Neuronal stem cell (in vitro differentiated cells): ENCODE measurements at regions not wholly inside any gene's neighbourhood (a gene's known extent, or its start where the extent isn't known, plus 50 kb on each side); places are given as distances from the start of the nearest gene placed in this dataset.
A peak's percentile ranks its signal among the peaks of the same experiment; 100 is the strongest.

Source experiments
- DNase-seq: peaks from one replicate; pipeline ENCODE4 v3.0.0-alpha.2; 2013; ENCODE audit warnings: low spot score
- H2AFZ ChIP-seq: one replicate; pipeline ENCODE4 v1.6.1; 2013; ENCODE audit warnings: mild to moderate bottlenecking, low read length, inconsistent platforms
- H2AK5ac ChIP-seq: 2 replicates; pipeline ENCODE4 v1.6.1; 2013; ENCODE audit warnings: low read depth, mild to moderate bottlenecking, inconsistent platforms, low read length, moderate library complexity, mixed read lengths
- H2BK120ac ChIP-seq: 2 replicates; pipeline ENCODE4 v1.6.1; 2013; ENCODE audit warnings: low read depth, mild to moderate bottlenecking, inconsistent platforms, low read length, moderate library complexity, mixed read lengths
- H2BK12ac ChIP-seq: one replicate; pipeline ENCODE4 v1.6.1; 2013; ENCODE audit warnings: low read length, inconsistent platforms
- H2BK15ac ChIP-seq: 2 replicates; pipeline ENCODE4 v1.6.1; 2013; ENCODE audit warnings: mild to moderate bottlenecking, low read length, inconsistent platforms, mixed read lengths
- H2BK5ac ChIP-seq: one replicate; pipeline ENCODE4 v1.6.1; 2013; ENCODE audit warnings: inconsistent platforms, mild to moderate bottlenecking, low read length, moderate library complexity
- H3K14ac ChIP-seq: one replicate; pipeline ENCODE4 v1.6.1; 2013; ENCODE audit warnings: low read length, inconsistent platforms
- H3K18ac ChIP-seq: 2 replicates; pipeline ENCODE4 v1.6.1; 2013; ENCODE audit warnings: low read length, inconsistent platforms
- H3K23ac ChIP-seq: 2 replicates; pipeline ENCODE4 v1.6.1; 2013; ENCODE audit warnings: low read depth, mild to moderate bottlenecking, mixed read lengths, low read length, inconsistent platforms; ENCODE audit not compliant: poor library complexity
- H3K27ac ChIP-seq: replicated peaks from 3 replicates; pipeline ENCODE4 v1.5.1; 2013; ENCODE audit warnings: low read length, inconsistent platforms
- H3K27me3 ChIP-seq, 3 experiments: 2 replicates each; pipeline ENCODE4 v1.6.1; 2013; ENCODE audit warnings: low read length in 3 of 3, mild to moderate bottlenecking in 2 of 3, inconsistent platforms in 1 of 3, low read depth in 1 of 3, mixed read lengths in 1 of 3, moderate library complexity in 1 of 3; ENCODE audit not compliant: control insufficient read depth in 3 of 3, insufficient read depth in 3 of 3
- H3K36me3 ChIP-seq, 2 donors: replicated peaks in 1 of 2; 2 replicates each; pipeline ENCODE4 v1.6.1; 2013; ENCODE audit warnings: low read length in 2 of 2; ENCODE audit not compliant: control insufficient read depth in 2 of 2, insufficient read depth in 2 of 2
- H3K4ac ChIP-seq: 2 replicates; pipeline ENCODE4 v1.6.1; 2013; ENCODE audit warnings: inconsistent platforms, mild to moderate bottlenecking, low read length, moderate library complexity
- H3K4me1 ChIP-seq, 2 donors: 1 replicate in 1 of 2; 2 replicates in 1 of 2; pipeline ENCODE4 v1.6.1; 2013; ENCODE audit warnings: low read length in 2 of 2, low read depth in 1 of 2; ENCODE audit not compliant: control insufficient read depth in 2 of 2, insufficient read depth in 1 of 2
- H3K4me2 ChIP-seq: one replicate; pipeline ENCODE4 v1.6.1; 2013; ENCODE audit warnings: mild to moderate bottlenecking, low read length, inconsistent platforms; ENCODE audit not compliant: insufficient read depth, poor library complexity, severe bottlenecking
- H3K4me3 ChIP-seq, 2 donors: 2 replicates each; pipeline ENCODE4 v1.5.1; 2013; ENCODE audit warnings: low read length in 2 of 2, mild to moderate bottlenecking in 2 of 2, inconsistent platforms in 1 of 2, moderate library complexity in 1 of 2
- H3K79me1 ChIP-seq: one replicate; pipeline ENCODE4 v1.6.1; 2013; ENCODE audit warnings: low read depth, mild to moderate bottlenecking, inconsistent platforms, low read length, moderate library complexity
- H3K9ac ChIP-seq: one replicate; pipeline ENCODE4 v1.6.1; 2013; ENCODE audit warnings: mild to moderate bottlenecking, low read depth, low read length, inconsistent platforms; ENCODE audit not compliant: poor library complexity
- H3K9me3 ChIP-seq, 2 donors: replicated peaks in 1 of 2; 2 replicates each; pipeline versions ENCODE3 to v1.6.1; 2013; ENCODE audit warnings: low read length in 2 of 2, mild to moderate bottlenecking in 2 of 2, inconsistent platforms in 1 of 2, low read depth in 1 of 2, mixed read lengths in 1 of 2, moderate library complexity in 1 of 2; ENCODE audit not compliant: control insufficient read depth in 2 of 2, insufficient read depth in 1 of 2
- H4K8ac ChIP-seq: one replicate; pipeline ENCODE4 v1.6.1; 2013; ENCODE audit warnings: low read depth, mild to moderate bottlenecking, inconsistent platforms, low read length, moderate library complexity
- H4K91ac ChIP-seq: one replicate; pipeline ENCODE4 v1.6.1; 2013; ENCODE audit warnings: low read length, low read depth, mild to moderate bottlenecking, inconsistent platforms; ENCODE audit not compliant: poor library complexity
- WGBS, 2 donors: extraction: QIAGEN DNeasy Blood & Tissue Kit; methylation state at CpG; one replicate each; pipeline ENCODE4 v1.1.7; 2013; ENCODE audit warnings: missing lambda C conversion rate in 2 of 2, mixed read lengths in 1 of 2; ENCODE audit not compliant: insufficient read length in 2 of 2, insufficient replicate concordance in 1 of 2; ENCODE audit errors: extremely low coverage in 2 of 2; 5-methylcytosine and 5-hydroxymethylcytosine counted together

- H4K8ac ChIP-seq, result no peak overlapping the region
- no peak overlapping the region for H2BK5ac ChIP-seq
- H4K91ac ChIP-seq, result no peak overlapping the region
- H3K23ac ChIP-seq, result no peak overlapping the region
- peaks cover 3 to 7% of the 10 kb centered on the region in 2 donors for H3K9me3 ChIP-seq
- H3K79me1 ChIP-seq, result no peaks in the 10 kb centered on the region
- peaks cover 14 to 16% of the 10 kb centered on the region in 2 donors for H3K4me1 ChIP-seq
- H3K18ac ChIP-seq, result peak overlapping the region; percentile 55
- no peak overlapping the region for H2BK120ac ChIP-seq
- no peaks in the 10 kb centered on the region for H3K36me3 ChIP-seq
- no peak overlapping the region for H3K4me3 ChIP-seq
- H2AFZ ChIP-seq, result peak overlapping the region; percentile 72
- no peak overlapping the region for H3K14ac ChIP-seq
- H3K4ac ChIP-seq, result no peak overlapping the region
- H3K4me2 ChIP-seq, result peak overlapping the region; percentile 45
- WGBS, 2 donors, result no CpG with 5 or more reads among the region's 29 CpGs
- H3K27me3 ChIP-seq, result peaks cover 0 to 3% (median 0%) of the 10 kb centered on the region in 3 experiments
- H2BK12ac ChIP-seq, result no peak overlapping the region
- H3K27ac ChIP-seq, result no peak overlapping the region
- no peak overlapping the region for H2BK15ac ChIP-seq
- no peak overlapping the region for H3K9ac ChIP-seq
- DNase-seq, result peak; percentile 71
- H2AK5ac ChIP-seq, result no peak overlapping the region
Measured at GRCh38 chr2:6773007-6773693, 92.6 kb downstream of the CMPK2 start.

GRCh38 chr2:6773694-6774044, 92.0 kb downstream of the CMPK2 start:
- peak overlapping the region; percentile 72 for H2AFZ ChIP-seq
- H3K4ac ChIP-seq, result no peak overlapping the region
- no peak overlapping the region for H3K4me2 ChIP-seq
- H3K36me3 ChIP-seq, result no peaks in the 10 kb centered on the region
- H3K4me1 ChIP-seq, result peaks cover 14 to 16% of the 10 kb centered on the region in 2 donors
- H3K23ac ChIP-seq, result no peak overlapping the region
- H4K91ac ChIP-seq, result no peak overlapping the region
- peaks cover 0 to 3% (median 0%) of the 10 kb centered on the region in 3 experiments for H3K27me3 ChIP-seq
- H3K27ac ChIP-seq, result no peak overlapping the region
- H3K14ac ChIP-seq, result no peak overlapping the region
- H2BK120ac ChIP-seq, result no peak overlapping the region
- H2BK5ac ChIP-seq, result no peak overlapping the region
- no peak for DNase-seq
- no peak overlapping the region for H3K4me3 ChIP-seq
- no peaks in the 10 kb centered on the region for H3K79me1 ChIP-seq
- peaks cover 3 to 7% of the 10 kb centered on the region in 2 donors for H3K9me3 ChIP-seq
- no peak overlapping the region for H3K18ac ChIP-seq
- no peak overlapping the region for H3K9ac ChIP-seq
- WGBS, 2 donors, result no CpG with 5 or more reads among the region's 7 CpGs
- H2AK5ac ChIP-seq, result no peak overlapping the region
- no peak overlapping the region for H2BK15ac ChIP-seq
- no peak overlapping the region for H4K8ac ChIP-seq
- no peak overlapping the region for H2BK12ac ChIP-seq

GRCh38 chr2:6776125-6776524, 89.6 kb downstream of the CMPK2 start:
- Histone ChIP-seq H3K14ac (no peak overlapping the region), H3K4ac (no peak overlapping the region), H3K4me1 (peaks cover 13 to 16% of the 10 kb centered on the region in 2 donors), H3K18ac (no peak overlapping the region), H3K23ac (no peak overlapping the region), H3K4me2 (no peak overlapping the region), H2BK120ac (no peak overlapping the region), H3K79me1 (no peaks in the 10 kb centered on the region), H2BK12ac (no peak overlapping the region), H2BK5ac (no peak overlapping the region), H3K4me3 (no peak overlapping the region), H2AK5ac (no peak overlapping the region), H2AFZ (no peak overlapping the region), H4K8ac (no peak overlapping the region), H3K9ac (no peak overlapping the region), H3K27me3 (no peaks in the 10 kb centered on the region), H3K36me3 (no peaks in the 10 kb centered on the region), H3K9me3 (peaks cover 2 to 3% of the 10 kb centered on the region in 2 donors), H3K27ac (no peak overlapping the region), H2BK15ac (no peak overlapping the region), H4K91ac (no peak overlapping the region)
- DNase-seq, result no peak
- no CpG with 5 or more reads among the region's 4 CpGs for whole genome bisulfite sequencing, 2 donors

GRCh38 chr2:6777626-6778025, 88.1 kb downstream of the CMPK2 start:
- H2AFZ ChIP-seq, result no peak overlapping the region
- no peak overlapping the region for H3K4ac ChIP-seq
- no peaks in the 10 kb centered on the region for H3K79me1 ChIP-seq
- DNase-seq, result no peak
- no peak overlapping the region for H2AK5ac ChIP-seq
- no peak overlapping the region for H4K91ac ChIP-seq
- no peak overlapping the region for H3K4me3 ChIP-seq
- no peak overlapping the region for H2BK15ac ChIP-seq
- H3K18ac ChIP-seq, result no peak overlapping the region
- no CpG with 5 or more reads among the region's 4 CpGs for WGBS, 2 donors
- no peak overlapping the region for H3K23ac ChIP-seq
- H3K27ac ChIP-seq, result no peak overlapping the region
- H3K9me3 ChIP-seq, result peaks cover 2 to 3% of the 10 kb centered on the region in 2 donors
- peaks cover 1 to 3% of the 10 kb centered on the region in 2 donors for H3K4me1 ChIP-seq
- H3K14ac ChIP-seq, result no peak overlapping the region
- H3K27me3 ChIP-seq, result no peaks in the 10 kb centered on the region
- H4K8ac ChIP-seq, result no peak overlapping the region
- H3K9ac ChIP-seq, result no peak overlapping the region
- H2BK12ac ChIP-seq, result no peak overlapping the region
- H2BK5ac ChIP-seq, result no peak overlapping the region
- no peak overlapping the region for H3K4me2 ChIP-seq
- no peaks in the 10 kb centered on the region for H3K36me3 ChIP-seq
- no peak overlapping the region for H2BK120ac ChIP-seq
